ENCODE measurements at regions not wholly inside any gene's neighbourhood (a gene's known extent, or its start where the extent isn't known, plus 50 kb on each side); places are given as distances from the start of the nearest gene placed in this dataset.

GRCh38 chr11:37497326-37497725 lies 899.3 kb upstream of the RAG2 start:
- H3K27me3 ChIP-seq: no peaks in the 10 kb centered on the region
- ATAC-seq (no peak), DNase-seq (no peak)
- no peaks in the 10 kb centered on the region for H3K9me3 ChIP-seq
- no peak overlapping the region for H3K4me3 ChIP-seq
- H3K36me3 ChIP-seq: no peaks in the 10 kb centered on the region
- no peaks in the 10 kb centered on the region for H3K4me1 ChIP-seq
- no peak overlapping the region for H3K27ac ChIP-seq
- intact Hi-C loops (cut with DNase I): no loop called here
- TF ChIP-seq, protein P1, sequence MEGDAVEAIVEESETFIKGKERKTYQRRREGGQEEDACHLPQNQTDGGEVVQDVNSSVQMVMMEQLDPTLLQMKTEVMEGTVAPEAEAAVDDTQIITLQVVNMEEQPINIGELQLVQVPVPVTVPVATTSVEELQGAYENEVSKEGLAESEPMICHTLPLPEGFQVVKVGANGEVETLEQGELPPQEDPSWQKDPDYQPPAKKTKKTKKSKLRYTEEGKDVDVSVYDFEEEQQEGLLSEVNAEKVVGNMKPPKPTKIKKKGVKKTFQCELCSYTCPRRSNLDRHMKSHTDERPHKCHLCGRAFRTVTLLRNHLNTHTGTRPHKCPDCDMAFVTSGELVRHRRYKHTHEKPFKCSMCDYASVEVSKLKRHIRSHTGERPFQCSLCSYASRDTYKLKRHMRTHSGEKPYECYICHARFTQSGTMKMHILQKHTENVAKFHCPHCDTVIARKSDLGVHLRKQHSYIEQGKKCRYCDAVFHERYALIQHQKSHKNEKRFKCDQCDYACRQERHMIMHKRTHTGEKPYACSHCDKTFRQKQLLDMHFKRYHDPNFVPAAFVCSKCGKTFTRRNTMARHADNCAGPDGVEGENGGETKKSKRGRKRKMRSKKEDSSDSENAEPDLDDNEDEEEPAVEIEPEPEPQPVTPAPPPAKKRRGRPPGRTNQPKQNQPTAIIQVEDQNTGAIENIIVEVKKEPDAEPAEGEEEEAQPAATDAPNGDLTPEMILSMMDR (IDR thresholded peaks at IDR 0.05): no peak

DNA sequence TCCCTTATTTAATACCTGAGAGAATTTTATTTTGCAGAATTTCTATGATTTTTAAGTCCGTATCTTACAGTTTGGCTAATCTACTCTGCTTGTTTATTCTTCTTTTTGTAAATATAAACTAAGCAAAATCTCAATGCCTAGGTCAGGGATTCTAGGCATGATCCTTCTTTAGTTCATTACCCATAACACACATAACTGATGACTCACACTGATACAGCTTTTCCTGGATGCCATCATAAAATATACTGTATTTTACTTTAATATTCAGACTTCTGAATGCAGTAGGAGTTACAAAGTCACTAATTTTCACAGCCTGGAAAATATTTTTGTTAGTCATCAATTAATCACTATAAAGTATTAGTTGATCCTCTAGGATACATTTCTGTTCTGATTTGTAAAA lies 898.2 kb upstream of the RAG2 start:
- TF ChIP-seq, protein P1 (IDR thresholded peaks at IDR 0.05): no peak
- DNase-seq (no peak), ATAC-seq (no peak)
- Histone ChIP-seq H3K4me1 (no peaks in the 10 kb centered on the region), H3K4me3 (no peak overlapping the region), H3K9me3 (no peaks in the 10 kb centered on the region), H3K36me3 (no peaks in the 10 kb centered on the region), H3K27ac (no peak overlapping the region), H3K27me3 (no peaks in the 10 kb centered on the region)
- intact Hi-C loops (cut with DNase I): no loop called here

DNA sequence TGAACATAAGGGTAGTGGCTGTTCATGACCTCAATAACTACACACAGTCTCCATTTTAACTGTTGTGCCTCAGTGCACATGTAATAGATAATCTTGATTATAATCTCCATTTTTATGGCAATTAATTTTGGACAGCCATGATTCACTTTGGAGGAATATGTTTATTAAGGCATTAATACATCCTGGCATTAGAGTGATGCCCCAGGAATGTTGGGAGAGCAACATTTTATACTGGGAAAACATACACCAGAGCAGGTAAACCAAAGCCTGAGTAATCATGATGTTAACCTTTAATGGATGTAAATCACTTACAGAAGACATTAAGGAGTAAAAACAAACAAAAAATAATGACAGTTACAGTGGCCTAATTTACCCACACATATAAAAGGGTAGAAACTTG lies 886.3 kb upstream of the RAG2 start:
- no peaks in the 10 kb centered on the region for H3K36me3 ChIP-seq
- no peaks in the 10 kb centered on the region for H3K27me3 ChIP-seq
- TF ChIP-seq, protein P1 (IDR thresholded peaks at IDR 0.05): no peak
- intact Hi-C loops (cut with DNase I): no loop called here
- peaks cover 0 to 1% of the 10 kb centered on the region in 2 donors for H3K9me3 ChIP-seq
- no peak overlapping the region for H3K4me3 ChIP-seq
- ATAC-seq (no peak), DNase-seq (no peak)
- H3K4me1 ChIP-seq: no peaks in the 10 kb centered on the region
- H3K27ac ChIP-seq: no peak overlapping the region

- no peak for DNase-seq
- intact Hi-C loops (cut with DNase I): no loop called here
- Histone ChIP-seq H3K4me3 (no peak overlapping the region), H3K36me3 (no peaks in the 10 kb centered on the region), H3K27ac (no peak overlapping the region), H3K27me3 (no peaks in the 10 kb centered on the region), H3K4me1 (no peaks in the 10 kb centered on the region), H3K9me3 (peaks cover 0 to 1% of the 10 kb centered on the region in 2 donors)
- ATAC-seq: no peak
- TF ChIP-seq, protein P1 (IDR thresholded peaks at IDR 0.05): no peak
Measured at GRCh38 chr11:37483761-37484160, 885.7 kb upstream of the RAG2 start.

- DNase-seq (peak in 1 of 4 donors; percentile 6), ATAC-seq (no peak)
- Histone ChIP-seq H3K27me3 (no peaks in the 10 kb centered on the region), H3K4me3 (no peak overlapping the region), H3K9me3 (peaks cover 0 to 2% of the 10 kb centered on the region in 2 donors), H3K4me1 (no peaks in the 10 kb centered on the region), H3K36me3 (no peaks in the 10 kb centered on the region), H3K27ac (no peak overlapping the region)
- TF ChIP-seq, protein P1 (IDR thresholded peaks at IDR 0.05): no peak
- intact Hi-C loops (cut with DNase I): no loop called here
Measured at GRCh38 chr11:37474889-37475288, 876.9 kb upstream of the RAG2 start.
